ENCODE measurements at regions not wholly inside any gene's neighbourhood (a gene's known extent, or its start where the extent isn't known, plus 50 kb on each side); places are given as distances from the start of the nearest gene placed in this dataset.

- no peak for DNase-seq
Observed at GRCh38 chr3:181052256-181052655, 62.7 kb upstream of the DNAJC19 start.

GRCh38 chr3:181050738-181051137 lies 61.2 kb upstream of the DNAJC19 start:
- no peak for DNase-seq

- DNase-seq = no peak
Observed at GRCh38 chr3:181040030-181040429, 50.5 kb upstream of the DNAJC19 start.
